Natural killer cell (primary cell): ENCODE measurements at regions not wholly inside any gene's neighbourhood (a gene's known extent, or its start where the extent isn't known, plus 50 kb on each side); places are given as distances from the start of the nearest gene placed in this dataset.

ENCODE experiments used
- ATAC-seq, 3 donors: fragments of 150-1000 bp in 2 of 3; fragments of 200-7000 bp in 1 of 3; cut with Tn5 transposase; 1 replicate in 1 of 3; 2 replicates in 2 of 3; pipeline ENCODE4 v1.10.0; 2021; ENCODE audit warnings: mild to moderate bottlenecking in 2 of 3, moderate library complexity in 2 of 3
- DNase-seq, 2 donors: peaks; one replicate each; pipeline versions ENCODE4 v3.0.0 to v3.0.0-alpha.2; 2013 to 2021; ENCODE audit warnings: mixed read lengths in 1 of 2
- H3K27ac ChIP-seq: one replicate; pipeline ENCODE4 v1.5.1; 2013; ENCODE audit warnings: mild to moderate bottlenecking, low read length
- H3K27me3 ChIP-seq: one replicate; pipeline ENCODE4 v1.6.1; 2013; ENCODE audit warnings: low read length; ENCODE audit not compliant: control insufficient read depth, insufficient read depth
- H3K36me3 ChIP-seq: one replicate; pipeline ENCODE4 v1.6.1; 2013; ENCODE audit warnings: low read length; ENCODE audit not compliant: control insufficient read depth, insufficient read depth
- H3K4me1 ChIP-seq: one replicate; pipeline ENCODE4 v1.6.1; 2013; ENCODE audit warnings: low read length; ENCODE audit not compliant: control insufficient read depth, insufficient read depth
- H3K4me3 ChIP-seq: one replicate; pipeline ENCODE4 v1.5.1; 2013; ENCODE audit warnings: low read length
- H3K9me3 ChIP-seq: one replicate; pipeline ENCODE4 v1.6.1; 2013; ENCODE audit warnings: low read length; ENCODE audit not compliant: control insufficient read depth, insufficient read depth
- H3K27ac Mint-ChIP-seq, 2 donors: one replicate each; pipeline ENCODE4 v1.8.0; 2022; ENCODE audit warnings: mild to moderate bottlenecking in 2 of 2, mixed read lengths in 2 of 2, moderate library complexity in 1 of 2
- H3K27me3 Mint-ChIP-seq, 2 donors: one replicate each; pipeline ENCODE4 v1.8.0; 2022; ENCODE audit warnings: low read depth in 2 of 2, mixed read lengths in 2 of 2
- H3K36me3 Mint-ChIP-seq: one replicate; pipeline ENCODE4 v1.8.0; 2022; ENCODE audit warnings: mixed read lengths
- H3K4me1 Mint-ChIP-seq, 2 donors: one replicate each; pipeline ENCODE4 v1.8.0; 2022; ENCODE audit warnings: mixed read lengths in 2 of 2
- H3K4me3 Mint-ChIP-seq: one replicate; pipeline ENCODE4 v1.8.0; 2022; ENCODE audit warnings: mild to moderate bottlenecking, moderate library complexity, mixed read lengths
- H3K9me3 Mint-ChIP-seq, 2 donors: one replicate each; pipeline ENCODE4 v1.8.0; 2022; ENCODE audit warnings: mixed read lengths in 2 of 2
- CTCF ChIP-seq: fragments of 200-600 bp; IDR thresholded peaks from one replicate; pipeline ENCODE4 v1.8.0; 2022; ENCODE audit warnings: antibody characterized with exemption
- WGBS: methylation state at CpG from one replicate; pipeline ENCODE4 v1.1.7; 2013; ENCODE audit warnings: missing lambda C conversion rate; ENCODE audit not compliant: insufficient coverage; 5-methylcytosine and 5-hydroxymethylcytosine counted together
- intact Hi-C: fragments of 100-400 bp; cut with micrococcal nuclease; formaldehyde crosslinking; loops from one replicate; pipeline ENCODE4 v1.14.2; 2022

GRCh38 chrX:69298466-69299140 lies 133.3 kb upstream of the PJA1 start:
- Histone ChIP-seq H3K27ac (no peak overlapping the region), H3K4me3 (no peak overlapping the region), H3K9me3 (no peaks in the 10 kb centered on the region), H3K27me3 (no peaks in the 10 kb centered on the region), H3K36me3 (no peaks in the 10 kb centered on the region), H3K4me1 (no peaks in the 10 kb centered on the region)
- no peak overlapping the region for H3K27ac Mint-ChIP-seq
- H3K9me3 Mint-ChIP-seq, result no peaks in the 10 kb centered on the region
- no peaks in the 10 kb centered on the region for H3K4me1 Mint-ChIP-seq
- intact Hi-C loops, result no loop called here
- WGBS, result 95% methylated on average over 4 of the region's 5 CpGs
- no peak for TF ChIP-seq CTCF
- H3K4me3 Mint-ChIP-seq, result no peak overlapping the region
- H3K36me3 Mint-ChIP-seq, result no peaks in the 10 kb centered on the region
- ATAC-seq, result no peak
- DNase-seq, result no peak
- peaks cover 8 to 9% of the 10 kb centered on the region in 2 donors for H3K27me3 Mint-ChIP-seq

GRCh38 chrX:69297506-69297905 lies 132.3 kb upstream of the PJA1 start:
- H3K4me1 ChIP-seq, result no peaks in the 10 kb centered on the region
- H3K9me3 ChIP-seq, result no peaks in the 10 kb centered on the region
- no peak for ATAC-seq
- no peak for TF ChIP-seq CTCF
- no peaks in the 10 kb centered on the region for H3K36me3 ChIP-seq
- Mint-ChIP-seq H3K27me3 (peaks cover 5 to 6% of the 10 kb centered on the region in 2 donors), H3K4me3 (no peak overlapping the region), H3K27ac (no peak overlapping the region), H3K9me3 (no peaks in the 10 kb centered on the region), H3K36me3 (no peaks in the 10 kb centered on the region), H3K4me1 (no peaks in the 10 kb centered on the region)
- no peak overlapping the region for H3K27ac ChIP-seq
- WGBS, result 69% methylated on average over 2 of the region's 5 CpGs
- DNase-seq, result no peak
- H3K27me3 ChIP-seq, result no peaks in the 10 kb centered on the region
- no peak overlapping the region for H3K4me3 ChIP-seq
- intact Hi-C loops, result no loop called here

- no peak overlapping the region for H3K27ac ChIP-seq
- WGBS, result 58% methylated on average over 4 of the region's 5 CpGs
- Mint-ChIP-seq H3K36me3 (no peaks in the 10 kb centered on the region), H3K9me3 (no peaks in the 10 kb centered on the region), H3K27me3 (no peaks in the 10 kb centered on the region), H3K4me3 (no peak overlapping the region), H3K27ac (no peak overlapping the region), H3K4me1 (no peaks in the 10 kb centered on the region)
- H3K4me3 ChIP-seq, result no peak overlapping the region
- H3K4me1 ChIP-seq, result no peaks in the 10 kb centered on the region
- no peak for ATAC-seq
- DNase-seq, result no peak
- no peaks in the 10 kb centered on the region for H3K27me3 ChIP-seq
- intact Hi-C loops, result no loop called here
- no peaks in the 10 kb centered on the region for H3K9me3 ChIP-seq
- H3K36me3 ChIP-seq, result no peaks in the 10 kb centered on the region
- no peak for TF ChIP-seq CTCF
Measured at GRCh38 chrX:69293776-69294601, 128.7 kb upstream of the PJA1 start.
